ENCODE measurements at regions not wholly inside any gene's neighbourhood (a gene's known extent, or its start where the extent isn't known, plus 50 kb on each side); places are given as distances from the start of the nearest gene placed in this dataset.

DNA sequence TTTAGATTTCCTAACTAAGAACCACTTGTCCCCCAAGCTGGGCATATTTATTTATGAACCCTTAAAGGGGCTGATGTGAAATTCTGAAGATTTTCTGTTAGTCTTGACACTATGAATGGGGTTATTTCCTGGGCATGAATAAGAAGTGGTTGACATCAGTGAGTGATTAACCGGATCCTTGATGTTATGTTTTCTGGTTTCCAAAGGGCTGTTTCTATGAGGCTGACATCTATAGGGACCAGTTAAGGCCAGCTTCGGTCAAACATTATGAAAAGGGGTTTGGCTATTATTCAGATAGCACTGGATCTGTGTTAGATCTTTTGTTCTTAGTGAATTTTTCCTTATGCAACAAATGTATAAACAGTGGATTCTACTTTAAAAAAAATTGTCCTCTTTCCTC lies 443.7 kb upstream of the SPRED2 start:
- TF ChIP-seq PRDM1 (tag by site-specific recombination; IDR thresholded peaks at IDR 0.05) = no peak
- TF ChIP-seq YY1 (tag by site-specific recombination; IDR thresholded peaks at IDR 0.05) = no peak
- TF ChIP-seq, protein P1, sequence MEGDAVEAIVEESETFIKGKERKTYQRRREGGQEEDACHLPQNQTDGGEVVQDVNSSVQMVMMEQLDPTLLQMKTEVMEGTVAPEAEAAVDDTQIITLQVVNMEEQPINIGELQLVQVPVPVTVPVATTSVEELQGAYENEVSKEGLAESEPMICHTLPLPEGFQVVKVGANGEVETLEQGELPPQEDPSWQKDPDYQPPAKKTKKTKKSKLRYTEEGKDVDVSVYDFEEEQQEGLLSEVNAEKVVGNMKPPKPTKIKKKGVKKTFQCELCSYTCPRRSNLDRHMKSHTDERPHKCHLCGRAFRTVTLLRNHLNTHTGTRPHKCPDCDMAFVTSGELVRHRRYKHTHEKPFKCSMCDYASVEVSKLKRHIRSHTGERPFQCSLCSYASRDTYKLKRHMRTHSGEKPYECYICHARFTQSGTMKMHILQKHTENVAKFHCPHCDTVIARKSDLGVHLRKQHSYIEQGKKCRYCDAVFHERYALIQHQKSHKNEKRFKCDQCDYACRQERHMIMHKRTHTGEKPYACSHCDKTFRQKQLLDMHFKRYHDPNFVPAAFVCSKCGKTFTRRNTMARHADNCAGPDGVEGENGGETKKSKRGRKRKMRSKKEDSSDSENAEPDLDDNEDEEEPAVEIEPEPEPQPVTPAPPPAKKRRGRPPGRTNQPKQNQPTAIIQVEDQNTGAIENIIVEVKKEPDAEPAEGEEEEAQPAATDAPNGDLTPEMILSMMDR (tag by site-specific recombination; IDR thresholded peaks at IDR 0.05) = no peak
- TF ChIP-seq ZNF202 (tag by site-specific recombination; IDR thresholded peaks at IDR 0.05; ENCODE audit: borderline replicate concordance) = no peak
- TF ChIP-seq HOXD13 (CRISPR knock-in tag; IDR thresholded peaks at IDR 0.05; ENCODE audit: borderline replicate concordance) = no peak
- no peak for TF ChIP-seq ZNF658 (tag by site-specific recombination; IDR thresholded peaks at IDR 0.05)
- no peak for TF ChIP-seq ZNF341 (tag by site-specific recombination; IDR thresholded peaks at IDR 0.05; ENCODE audit: low read depth)
- no peak for TF ChIP-seq ZNF530 (tag by site-specific recombination; IDR thresholded peaks at IDR 0.05; ENCODE audit: low read depth)
- no peak for TF ChIP-seq SETDB1 (IDR thresholded peaks at IDR 0.05; ENCODE audit: insufficient read length, low read length)
